Fibroblast of skin of abdomen (primary cell): ENCODE measurements at regions not wholly inside any gene's neighbourhood (a gene's known extent, or its start where the extent isn't known, plus 50 kb on each side); places are given as distances from the start of the nearest gene placed in this dataset.

Source experiments
- DNase-seq: peaks from one replicate; pipeline ENCODE4 v3.0.0-alpha.2; 2013

DNA sequence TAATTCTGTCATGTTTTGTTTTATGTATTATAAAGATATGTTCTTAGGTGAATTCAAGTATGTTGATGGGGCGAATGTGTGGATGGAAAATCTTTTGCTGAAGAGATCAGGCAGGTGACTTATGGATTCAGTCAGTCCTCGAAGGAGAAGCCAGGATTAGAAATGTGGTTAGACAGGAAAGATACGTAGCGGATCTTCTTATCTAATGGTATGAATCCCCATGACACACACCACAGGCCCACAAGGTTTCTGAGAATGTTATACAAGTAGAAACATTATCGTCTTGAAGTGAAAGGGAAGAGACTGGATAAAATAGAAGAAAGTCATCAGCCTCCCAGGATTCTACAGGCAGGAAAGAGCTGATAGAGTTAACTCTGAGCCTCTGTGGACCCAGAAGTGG lies 69.0 kb upstream of the RFXAP start:
- no peak for DNase-seq

DNA sequence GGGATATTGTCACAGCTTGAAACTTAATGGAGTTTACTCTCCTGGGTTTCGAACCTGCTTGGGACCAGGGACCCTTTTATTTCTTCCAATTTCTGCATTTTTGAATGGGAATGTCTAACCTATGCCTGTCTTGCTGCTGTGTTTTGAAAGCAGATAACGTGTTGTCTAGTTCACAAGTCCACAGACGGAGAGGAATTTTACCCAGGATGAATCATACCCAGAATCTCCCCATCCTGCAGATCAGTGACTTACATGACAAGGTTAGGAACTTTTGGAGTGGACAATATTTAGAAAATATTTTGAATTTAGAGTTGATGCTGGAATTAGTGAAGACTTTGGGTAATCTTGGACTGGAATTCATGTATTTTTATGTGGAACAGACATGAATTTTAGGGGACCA lies 68.6 kb upstream of the RFXAP start:
- no peak for DNase-seq

DNA sequence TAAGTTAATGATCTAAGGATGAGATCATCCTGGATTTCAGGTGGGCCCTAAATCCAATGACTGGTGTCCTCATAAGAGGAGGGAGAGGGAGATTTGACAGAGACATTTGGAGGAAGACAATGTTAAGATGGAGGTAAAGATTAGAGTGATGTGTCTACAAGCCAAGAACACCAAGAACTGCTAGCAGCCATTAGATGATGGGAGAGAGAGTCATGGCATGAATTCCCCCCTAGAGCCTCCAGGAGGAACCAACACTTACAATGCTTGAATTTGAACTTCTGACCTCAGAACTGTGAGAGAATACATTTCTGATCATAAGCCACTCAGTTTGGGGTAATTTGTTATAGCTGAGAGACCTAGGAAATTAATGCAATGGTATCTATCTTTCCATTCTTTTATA lies 68.1 kb upstream of the RFXAP start:
- no peak for DNase-seq

DNA sequence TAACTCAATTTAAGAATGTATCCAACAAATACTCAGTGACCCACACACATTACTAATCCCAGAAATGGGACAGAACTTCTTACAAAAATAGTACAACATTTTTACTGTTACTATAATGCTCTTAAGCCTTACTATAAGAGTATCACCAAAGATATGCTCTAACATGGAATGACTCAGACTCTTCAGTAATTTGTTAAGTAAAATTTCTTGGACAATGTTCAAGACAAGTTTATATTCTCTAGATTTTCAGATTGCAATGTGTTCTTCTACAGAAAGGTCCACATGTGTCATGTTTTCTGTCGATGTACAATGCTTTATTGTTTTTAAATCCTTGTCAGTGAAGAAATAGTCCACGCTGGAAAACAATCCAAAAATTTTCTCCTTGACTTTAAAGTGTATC lies 66.3 kb upstream of the RFXAP start:
- DNase-seq: peak; percentile 27

DNA sequence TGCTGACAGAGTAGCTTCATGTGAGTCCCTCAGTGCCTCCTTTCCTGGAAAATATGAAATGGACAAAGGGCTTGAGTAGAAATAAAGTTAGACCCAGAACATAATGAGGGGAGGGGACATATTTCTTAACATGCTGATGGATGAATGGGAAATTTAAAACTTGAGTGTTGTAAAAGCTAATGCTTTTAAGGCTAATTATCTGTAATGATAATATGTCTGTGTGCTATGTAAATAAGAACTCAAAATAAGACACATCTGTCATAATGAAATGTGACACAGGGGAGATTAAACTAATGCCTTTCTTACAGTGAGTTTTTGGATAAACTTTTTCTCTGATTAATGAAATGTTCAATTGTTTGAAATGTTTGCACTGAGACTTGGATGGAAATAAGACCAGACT lies 65.8 kb upstream of the RFXAP start:
- no peak for DNase-seq

DNA sequence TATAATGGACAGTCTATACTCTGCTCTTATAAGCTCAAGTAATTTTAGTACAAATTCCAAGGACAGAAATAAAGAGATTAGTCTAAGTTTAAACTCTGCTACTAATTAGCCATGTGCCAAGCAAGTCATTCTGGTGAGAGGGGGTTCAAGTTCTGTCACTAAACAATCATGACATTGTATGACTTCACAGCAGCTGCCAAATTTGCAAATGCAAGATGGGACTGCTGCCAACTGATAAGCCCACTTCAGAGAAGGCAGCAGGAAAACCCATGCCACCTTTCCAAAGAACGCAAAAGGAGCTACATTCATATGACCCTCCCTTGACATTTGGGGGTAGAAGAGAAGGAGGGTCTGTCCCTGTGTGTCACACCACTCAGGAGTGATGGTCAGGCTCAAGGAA lies 60.7 kb upstream of the RFXAP start:
- DNase-seq: no peak

DNA sequence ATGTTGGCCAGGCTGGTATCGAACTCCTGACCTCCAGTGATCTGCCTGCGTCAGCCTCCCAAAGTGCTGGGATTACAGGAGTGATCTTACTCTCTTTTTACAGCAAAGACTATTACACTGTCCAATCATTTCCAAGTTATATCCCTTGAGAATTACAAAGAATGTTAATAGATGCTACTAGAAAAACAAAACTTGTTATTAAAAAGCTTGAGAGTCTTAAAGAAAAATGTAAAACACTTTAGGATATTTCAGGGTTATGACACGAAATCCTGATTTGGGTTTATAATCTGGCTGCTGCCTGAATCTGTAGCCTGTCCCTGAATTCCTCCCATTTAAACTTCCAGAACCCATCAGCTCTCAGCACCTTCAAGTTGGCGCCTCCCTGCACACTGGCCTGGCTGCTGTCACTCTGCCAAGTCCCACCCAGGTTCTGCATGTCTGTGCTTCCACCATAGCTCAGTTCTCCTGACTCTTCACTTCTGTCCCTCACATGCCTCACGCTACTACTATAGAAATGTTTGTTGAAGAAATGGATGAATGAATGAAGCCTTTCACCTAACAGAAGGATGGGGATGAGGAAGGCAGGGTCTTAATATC lies 55.8 kb upstream of the RFXAP start:
- no peak for DNase-seq

DNA sequence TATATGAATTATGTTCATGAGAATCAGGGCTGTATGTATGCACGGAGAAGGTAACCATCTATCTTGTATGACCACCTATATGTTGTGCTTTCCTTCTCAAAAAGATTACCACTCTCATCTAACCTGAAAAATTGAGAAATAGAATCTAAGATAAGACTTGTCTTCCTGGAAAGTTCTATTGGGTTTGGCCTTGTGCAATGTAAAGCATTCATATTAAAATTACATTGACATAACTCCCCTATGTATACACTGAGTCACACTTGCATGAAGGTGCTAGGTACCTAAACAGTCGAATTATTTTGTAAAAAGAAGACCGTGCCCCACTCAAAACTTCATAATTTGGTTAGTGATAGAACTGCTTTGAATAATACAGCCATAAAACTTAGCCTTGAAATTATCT lies 54.5 kb upstream of the RFXAP start:
- no peak for DNase-seq

DNA sequence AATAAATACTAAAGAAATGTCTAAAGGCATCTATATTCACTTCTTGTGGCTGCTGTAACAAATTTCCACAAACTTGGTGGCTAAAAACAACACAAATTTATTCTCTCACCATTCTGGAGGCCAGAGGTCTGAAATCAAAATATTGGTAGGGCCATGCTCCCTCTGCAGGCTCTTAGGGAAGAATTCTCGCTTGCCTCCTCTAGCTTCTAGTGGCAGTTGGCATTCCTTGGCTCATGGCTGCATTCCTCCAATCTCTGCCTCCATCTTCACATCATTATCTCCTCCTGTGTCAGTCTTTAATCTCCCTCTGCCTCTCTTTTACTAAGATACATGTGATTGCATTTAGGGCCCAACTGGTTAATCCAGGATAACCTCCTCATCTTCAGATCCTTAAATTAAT lies 54.1 kb upstream of the RFXAP start:
- DNase-seq: no peak

DNA sequence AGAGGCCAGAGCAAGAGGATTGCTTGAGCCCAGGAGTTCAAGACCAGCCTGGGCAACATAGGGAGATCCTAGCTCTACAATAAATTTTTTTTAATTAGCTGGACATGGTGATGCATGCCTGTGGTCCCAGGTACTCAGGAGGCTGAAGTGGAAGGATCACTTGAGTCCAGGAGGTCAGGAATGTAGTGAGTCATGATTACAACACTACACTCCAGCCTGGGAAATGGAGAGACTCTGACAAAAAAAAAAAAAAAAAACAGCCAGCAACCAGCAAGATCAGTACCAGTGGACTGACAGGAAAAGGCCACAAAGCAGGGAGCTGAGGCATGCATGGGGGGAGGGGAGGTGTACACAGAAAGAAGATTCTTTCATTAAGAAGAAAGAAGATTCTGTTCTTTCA lies 52.7 kb upstream of the RFXAP start:
- DNase-seq: peak; percentile 74

DNA sequence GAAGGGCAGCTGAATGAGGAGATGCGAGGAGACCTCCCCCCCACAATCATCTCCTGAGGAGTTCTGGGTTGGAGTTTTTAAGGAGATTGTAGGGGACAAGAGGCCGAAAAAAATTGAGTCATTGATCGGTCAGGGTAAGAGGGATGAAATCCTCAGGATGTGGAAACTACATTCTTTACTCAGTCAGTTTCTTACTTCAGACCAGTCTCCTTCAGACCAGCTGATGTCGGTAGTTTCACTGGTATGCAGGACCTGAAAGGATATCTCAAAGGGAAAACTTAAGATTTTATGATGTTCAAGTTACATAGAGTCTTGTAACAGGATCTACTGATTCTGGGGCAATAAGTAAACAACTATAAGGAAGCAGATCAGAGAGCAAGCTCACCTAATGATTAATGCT lies 51.7 kb upstream of the RFXAP start:
- no peak for DNase-seq

DNA sequence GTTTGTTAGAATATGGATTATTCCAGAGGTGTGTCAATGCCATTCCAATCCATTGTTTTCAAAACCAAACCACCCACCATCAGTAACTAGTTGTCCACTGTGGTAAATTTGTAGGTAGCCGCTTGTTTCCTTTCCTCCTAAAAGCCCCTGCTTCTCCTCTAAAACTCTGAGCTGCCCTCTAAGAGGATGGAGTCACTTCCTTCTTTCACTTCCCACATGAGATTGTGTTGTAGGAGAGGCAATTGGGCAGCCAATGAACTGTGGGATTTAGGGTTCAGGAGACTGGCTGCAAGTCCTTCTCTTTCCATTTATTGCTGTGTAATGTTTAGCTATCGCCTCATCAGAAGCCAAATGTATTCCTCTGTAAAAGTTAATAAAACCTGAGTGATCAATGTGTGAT lies 49.9 kb upstream of the RFXAP start:
- DNase-seq: no peak
